Erythroblast (primary cell): ENCODE measurements at regions not wholly inside any gene's neighbourhood (a gene's known extent, or its start where the extent isn't known, plus 50 kb on each side); places are given as distances from the start of the nearest gene placed in this dataset.

Source experiments
- GATA1 ChIP-seq: IDR thresholded peaks from 2 replicates; pipeline ENCODE4 v1.6.1; 2011; ENCODE audit warnings: low read depth, mild to moderate bottlenecking, control low read depth, low read length, moderate library complexity
- POLR2A ChIP-seq: IDR thresholded peaks from 2 replicates; pipeline ENCODE4 v1.6.1; 2011; ENCODE audit warnings: mild to moderate bottlenecking, low read length

DNA sequence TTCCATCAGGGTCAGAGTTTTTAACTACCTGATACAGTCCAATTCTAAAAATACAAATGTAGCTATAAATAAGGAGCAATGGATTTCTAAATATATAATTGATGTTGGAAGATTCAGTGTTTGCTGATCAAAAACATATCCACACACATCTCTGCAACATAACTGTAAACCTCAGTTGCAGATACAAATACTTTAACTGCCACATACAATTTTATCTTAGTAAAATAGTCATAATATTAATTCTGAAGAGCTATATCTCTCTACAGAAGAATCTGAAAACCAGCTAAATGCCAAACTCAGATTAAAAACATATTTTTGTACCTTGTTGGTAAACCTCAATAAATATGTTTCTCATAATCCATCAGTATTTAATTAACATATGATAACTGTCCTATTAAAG is 674.3 kb upstream of the INTU start:
- no peak for TF ChIP-seq POLR2A
- no peak for TF ChIP-seq GATA1
